ENCODE measurements at regions not wholly inside any gene's neighbourhood (a gene's known extent, or its start where the extent isn't known, plus 50 kb on each side); places are given as distances from the start of the nearest gene placed in this dataset.

DNA sequence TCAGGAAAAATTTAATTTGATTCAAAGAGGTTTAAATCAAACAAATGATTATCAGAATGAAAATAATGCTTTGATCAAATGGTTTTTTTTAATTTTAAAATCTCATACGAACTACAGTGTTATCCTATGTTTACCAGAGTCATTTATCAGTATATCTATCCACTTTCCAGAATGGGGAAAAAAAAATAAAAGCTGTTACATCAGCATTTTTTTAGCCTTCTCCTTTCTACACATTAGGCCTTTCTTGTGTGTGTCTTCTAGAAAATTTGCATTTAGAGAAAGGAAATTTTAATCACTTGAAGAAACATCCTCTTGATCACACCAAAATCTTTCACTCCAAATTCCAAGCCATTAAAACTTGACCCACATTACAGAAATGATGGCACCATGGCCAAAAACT is 608.9 kb upstream of the ID2 start:
- Mint-ChIP-seq H3K27ac (ENCODE audit: unreplicated experiment) (no peak overlapping the region), H3K36me3 (ENCODE audit: insufficient read depth, unreplicated experiment) (no peaks in the 10 kb centered on the region), H3K9me3 (ENCODE audit: unreplicated experiment) (no peaks in the 10 kb centered on the region), H3K27me3 (ENCODE audit: insufficient read depth, unreplicated experiment) (peaks cover 2% of the 10 kb centered on the region), H3K4me1 (ENCODE audit: low read depth, unreplicated experiment) (no peaks in the 10 kb centered on the region), H3K4me3 (ENCODE audit: unreplicated experiment) (no peak overlapping the region)
- intact Hi-C loops (cut with micrococcal nuclease; ENCODE audit: unreplicated experiment): no loop called here
- no peaks in the 10 kb centered on the region for H3K36me3 ChIP-seq (ENCODE audit: control insufficient read depth, insufficient read depth, low read length)
- ChIA-PET CTCF (interaction anchor here (0.9 kb wide), 1 partner anchor 11 kb away, joined by 3 read pairs; no protein-coding TSS in a partner anchor), POLR2A (no interaction called here)
- no peaks in the 10 kb centered on the region for H3K9me3 ChIP-seq
- no TSS peak for BruUV-seq (replicated peaks)
- no peaks in the 10 kb centered on the region for H3K27me3 ChIP-seq (replicated peaks; ENCODE audit: control insufficient read depth, insufficient read depth, low read length)
- no peak for DNase-seq
- H3K4me3 ChIP-seq (ENCODE audit: low read depth, low read length): no peak overlapping the region
- H3K4me1 ChIP-seq: no peaks in the 10 kb centered on the region
- TF ChIP-seq, protein P1, sequence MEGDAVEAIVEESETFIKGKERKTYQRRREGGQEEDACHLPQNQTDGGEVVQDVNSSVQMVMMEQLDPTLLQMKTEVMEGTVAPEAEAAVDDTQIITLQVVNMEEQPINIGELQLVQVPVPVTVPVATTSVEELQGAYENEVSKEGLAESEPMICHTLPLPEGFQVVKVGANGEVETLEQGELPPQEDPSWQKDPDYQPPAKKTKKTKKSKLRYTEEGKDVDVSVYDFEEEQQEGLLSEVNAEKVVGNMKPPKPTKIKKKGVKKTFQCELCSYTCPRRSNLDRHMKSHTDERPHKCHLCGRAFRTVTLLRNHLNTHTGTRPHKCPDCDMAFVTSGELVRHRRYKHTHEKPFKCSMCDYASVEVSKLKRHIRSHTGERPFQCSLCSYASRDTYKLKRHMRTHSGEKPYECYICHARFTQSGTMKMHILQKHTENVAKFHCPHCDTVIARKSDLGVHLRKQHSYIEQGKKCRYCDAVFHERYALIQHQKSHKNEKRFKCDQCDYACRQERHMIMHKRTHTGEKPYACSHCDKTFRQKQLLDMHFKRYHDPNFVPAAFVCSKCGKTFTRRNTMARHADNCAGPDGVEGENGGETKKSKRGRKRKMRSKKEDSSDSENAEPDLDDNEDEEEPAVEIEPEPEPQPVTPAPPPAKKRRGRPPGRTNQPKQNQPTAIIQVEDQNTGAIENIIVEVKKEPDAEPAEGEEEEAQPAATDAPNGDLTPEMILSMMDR (IDR thresholded peaks at IDR 0.05; ENCODE audit: insufficient read depth in 1 of 2, low read depth in 1 of 2, low read length in 1 of 2, severe bottlenecking in 1 of 2, unreplicated experiment in 1 of 2): no peak

- TF ChIP-seq, protein P1 (IDR thresholded peaks at IDR 0.05; ENCODE audit: insufficient read depth in 1 of 2, low read depth in 1 of 2, low read length in 1 of 2, severe bottlenecking in 1 of 2, unreplicated experiment in 1 of 2): no peak
- CTCF ChIA-PET: interaction anchor here (0.9 kb wide), 1 partner anchor 10 kb away, joined by 3 read pairs; no protein-coding TSS in a partner anchor
- Histone ChIP-seq H3K9me3 (no peaks in the 10 kb centered on the region), H3K4me1 (no peaks in the 10 kb centered on the region), H3K27me3 (replicated peaks; ENCODE audit: control insufficient read depth, insufficient read depth, low read length) (no peaks in the 10 kb centered on the region), H3K4me3 (ENCODE audit: low read depth, low read length) (no peak overlapping the region), H3K36me3 (ENCODE audit: control insufficient read depth, insufficient read depth, low read length) (no peaks in the 10 kb centered on the region)
- BruUV-seq (replicated peaks): no TSS peak
- DNase-seq: no peak
- Mint-ChIP-seq H3K9me3 (ENCODE audit: unreplicated experiment) (no peaks in the 10 kb centered on the region), H3K4me3 (ENCODE audit: unreplicated experiment) (no peak overlapping the region), H3K27ac (ENCODE audit: unreplicated experiment) (no peak overlapping the region), H3K4me1 (ENCODE audit: low read depth, unreplicated experiment) (no peaks in the 10 kb centered on the region), H3K27me3 (ENCODE audit: insufficient read depth, unreplicated experiment) (peaks cover 2% of the 10 kb centered on the region), H3K36me3 (ENCODE audit: insufficient read depth, unreplicated experiment) (no peaks in the 10 kb centered on the region)
- intact Hi-C loops (cut with micrococcal nuclease; ENCODE audit: unreplicated experiment): no loop called here
- POLR2A ChIA-PET: no interaction called here
Measured at GRCh38 chr2:8073916-8074315, 607.9 kb upstream of the ID2 start.

- Histone ChIP-seq H3K36me3 (ENCODE audit: control insufficient read depth, insufficient read depth, low read length) (no peaks in the 10 kb centered on the region), H3K4me1 (no peaks in the 10 kb centered on the region), H3K4me3 (ENCODE audit: low read depth, low read length) (no peak overlapping the region), H3K9me3 (no peaks in the 10 kb centered on the region), H3K27me3 (replicated peaks; ENCODE audit: control insufficient read depth, insufficient read depth, low read length) (no peaks in the 10 kb centered on the region)
- no TSS peak for BruUV-seq (replicated peaks)
- ChIA-PET CTCF (no interaction called here), POLR2A (no interaction called here)
- no peaks in the 10 kb centered on the region for H3K36me3 Mint-ChIP-seq (ENCODE audit: insufficient read depth, unreplicated experiment)
- H3K4me1 Mint-ChIP-seq (ENCODE audit: low read depth, unreplicated experiment): no peaks in the 10 kb centered on the region
- no peak overlapping the region for H3K27ac Mint-ChIP-seq (ENCODE audit: unreplicated experiment)
- intact Hi-C loops (cut with micrococcal nuclease; ENCODE audit: unreplicated experiment): no loop called here
- no peak overlapping the region for H3K4me3 Mint-ChIP-seq (ENCODE audit: unreplicated experiment)
- no peaks in the 10 kb centered on the region for H3K9me3 Mint-ChIP-seq (ENCODE audit: unreplicated experiment)
- DNase-seq: no peak
- peaks cover 2% of the 10 kb centered on the region for H3K27me3 Mint-ChIP-seq (ENCODE audit: insufficient read depth, unreplicated experiment)
- TF ChIP-seq, protein P1 (IDR thresholded peaks at IDR 0.05; ENCODE audit: insufficient read depth in 1 of 2, low read depth in 1 of 2, low read length in 1 of 2, severe bottlenecking in 1 of 2, unreplicated experiment in 1 of 2): no peak
Measured at GRCh38 chr2:8076448-8077342, 605.2 kb upstream of the ID2 start.

Measured in Caco-2 (cell line).